ENCODE measurements at regions not wholly inside any gene's neighbourhood (a gene's known extent, or its start where the extent isn't known, plus 50 kb on each side); places are given as distances from the start of the nearest gene placed in this dataset.
"Not testable (repeated sequence)": the region's sequence is repeated elsewhere in the genome, so short reads cannot be mapped to it uniquely, and the experiment has no call there.

DNA sequence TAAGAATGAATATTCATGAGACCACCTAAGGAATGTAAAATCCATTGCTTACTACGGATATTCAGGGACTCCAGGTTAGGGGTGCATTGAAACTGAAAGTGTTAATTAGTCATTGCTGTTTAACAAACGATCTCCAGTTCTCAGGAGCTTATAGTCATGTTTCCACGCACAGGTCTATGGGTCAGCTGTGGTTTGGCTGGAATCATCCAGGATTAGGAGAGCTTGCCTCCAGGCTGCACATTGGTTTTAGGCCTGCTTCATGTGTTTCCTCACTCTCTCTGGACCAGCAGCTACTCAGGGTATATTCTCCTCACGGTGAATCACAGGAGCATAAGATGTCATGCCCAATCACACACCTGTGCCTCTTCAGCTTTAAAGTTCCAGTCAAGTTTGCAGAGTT, 98.9 kb downstream of the ATXN3L start:
- DNase-seq, result no peak

- no peak for DNase-seq
Observed at GRCh38 chrX:13219991-13220764, 99.7 kb downstream of the ATXN3L start.

- DNase-seq, result no peak
Observed at GRCh38 chrX:13218758-13219157, 101.1 kb downstream of the ATXN3L start.

GRCh38 chrX:13216139-13216538, 103.7 kb downstream of the ATXN3L start:
- DNase-seq, result no peak

- no peak for DNase-seq
Observed at GRCh38 chrX:13215729-13216128, 104.1 kb downstream of the ATXN3L start.

GRCh38 chrX:13212191-13212651, 107.6 kb downstream of the ATXN3L start:
- no peak for DNase-seq

DNA sequence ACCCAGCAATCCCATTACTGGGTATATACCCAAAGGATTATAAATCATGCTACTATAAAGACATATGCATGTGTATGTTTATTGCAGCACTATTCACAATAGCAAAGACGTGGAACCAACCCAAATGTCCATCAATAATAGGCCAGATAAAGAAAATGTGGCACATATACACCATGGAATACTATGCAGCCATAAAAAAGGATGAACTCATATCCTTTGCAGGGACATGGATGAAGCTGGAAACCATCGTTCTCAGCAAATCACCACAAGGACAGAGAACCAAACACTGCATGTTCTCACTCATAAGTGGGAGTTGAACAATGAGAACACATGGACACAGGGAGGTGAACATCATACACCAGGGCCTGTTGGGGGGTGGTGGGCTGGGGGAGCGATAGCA, 109.7 kb downstream of the ATXN3L start:
- not testable (repeated sequence) for DNase-seq

- DNase-seq, result not testable (repeated sequence)
Observed at GRCh38 chrX:13209704-13210103, 110.1 kb downstream of the ATXN3L start.

GRCh38 chrX:13208281-13208935, 111.4 kb downstream of the ATXN3L start:
- DNase-seq, result no peak

- DNase-seq, result no peak
Observed at GRCh38 chrX:13203271-13203670, 116.6 kb downstream of the ATXN3L start.

DNA sequence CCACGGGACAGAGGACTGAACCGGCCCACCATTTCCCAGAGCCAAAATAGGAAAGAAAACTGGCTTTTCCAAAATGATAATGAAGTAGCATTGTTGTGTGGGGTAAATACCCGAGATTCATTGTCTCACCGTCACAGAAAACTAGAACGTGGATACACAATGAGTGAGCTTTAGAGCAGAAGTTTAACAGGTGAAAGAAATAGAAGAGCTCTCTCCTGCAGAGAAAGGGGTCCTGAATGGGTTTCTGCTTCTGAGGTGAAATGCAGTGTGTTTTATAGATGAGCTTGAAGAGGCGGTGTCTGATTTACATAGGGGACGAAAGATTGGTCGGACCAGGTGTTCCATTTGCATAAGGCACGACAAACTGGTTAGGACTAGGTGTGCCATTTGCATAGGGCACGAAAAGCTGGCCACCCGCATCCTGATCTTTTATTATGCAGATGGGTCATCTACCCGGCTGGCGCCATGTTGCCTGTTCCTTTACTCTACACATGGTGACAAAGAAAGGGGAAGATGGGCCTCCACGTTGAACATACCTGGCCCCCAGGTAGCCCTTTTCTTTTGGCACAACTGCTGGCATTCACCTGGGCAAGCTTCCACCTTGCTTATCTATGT, 118.1 kb downstream of the ATXN3L start:
- DNase-seq, result no peak

DNA sequence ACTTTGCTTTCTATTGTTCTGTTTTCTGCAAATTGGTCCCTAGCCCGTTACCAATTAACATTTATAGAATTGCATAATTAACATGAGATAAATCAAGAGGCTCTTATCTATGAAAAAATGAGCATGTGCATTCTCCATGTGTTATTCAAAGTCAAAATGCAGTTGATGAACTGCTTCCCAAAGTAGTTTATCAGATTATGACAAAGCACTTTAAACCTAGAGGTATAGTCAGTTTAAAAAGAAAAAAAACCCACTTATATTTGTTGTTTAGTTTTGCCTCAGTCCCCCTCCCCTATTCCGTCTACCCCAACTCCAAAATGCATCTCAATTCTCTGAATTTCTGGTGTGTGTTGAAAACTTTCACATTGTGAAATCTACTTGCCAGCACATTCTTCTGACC, 119.5 kb downstream of the ATXN3L start:
- DNase-seq, result no peak

- no peak for DNase-seq
Observed at GRCh38 chrX:13198762-13199064, 121.1 kb downstream of the ATXN3L start.

DNA sequence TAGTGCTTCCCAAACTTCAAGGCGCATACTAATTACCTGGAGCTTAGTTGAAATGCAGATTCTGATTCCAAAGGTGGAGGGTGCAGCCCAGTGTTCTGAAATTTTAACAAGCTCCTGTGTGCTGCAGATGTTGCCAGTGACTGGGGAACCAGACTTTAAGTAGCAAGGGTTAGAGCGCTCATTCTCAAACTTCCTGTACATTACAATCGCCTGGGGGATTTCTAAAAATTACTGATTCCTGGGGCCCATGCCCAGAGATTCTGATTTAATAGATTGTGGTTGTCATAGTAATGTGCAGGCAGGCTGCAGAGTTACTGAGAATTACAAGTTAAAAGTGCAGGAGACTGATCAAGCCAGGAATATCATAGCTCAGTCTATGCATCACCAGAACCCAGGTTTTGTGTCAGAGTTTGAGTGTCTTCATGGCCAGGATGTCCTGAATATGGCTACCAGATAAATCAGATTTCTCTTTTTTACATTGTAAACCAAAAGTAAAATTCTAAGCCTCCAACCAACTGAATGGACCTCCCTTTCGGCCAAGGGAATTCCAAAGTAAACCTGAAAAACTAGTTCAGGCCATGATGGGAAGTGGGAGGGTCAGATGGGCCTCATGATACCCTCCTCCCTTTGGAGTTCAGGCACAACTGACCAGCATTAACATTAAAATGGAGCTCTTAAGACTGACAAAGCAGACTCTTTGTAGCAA, 121.6 kb downstream of the ATXN3L start:
- DNase-seq, result no peak

- DNase-seq, result no peak
Observed at GRCh38 chrX:13196782-13197181, 123.1 kb downstream of the ATXN3L start.

DNA sequence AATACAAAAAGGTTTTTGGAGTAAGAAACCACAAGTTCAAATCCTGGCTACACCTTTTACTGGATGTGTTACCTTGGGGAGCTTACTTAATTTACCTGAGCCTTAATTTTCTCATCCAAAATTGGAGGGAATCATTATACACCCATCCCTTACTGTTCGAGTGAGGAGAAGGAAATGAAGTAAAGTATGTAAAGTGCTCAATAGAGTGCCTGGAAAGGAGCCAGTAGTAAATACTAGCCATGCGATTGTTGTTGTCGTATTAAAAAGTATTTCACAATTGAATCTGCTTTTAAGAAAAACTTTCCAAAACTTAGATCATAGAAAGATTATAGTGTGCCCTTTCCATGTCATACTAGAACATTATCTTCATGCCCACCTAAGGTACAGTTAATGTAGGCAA, 124.5 kb downstream of the ATXN3L start:
- DNase-seq, result no peak

GRCh38 chrX:13194291-13195103, 125.4 kb downstream of the ATXN3L start:
- peak; percentile 72 for DNase-seq

DNA sequence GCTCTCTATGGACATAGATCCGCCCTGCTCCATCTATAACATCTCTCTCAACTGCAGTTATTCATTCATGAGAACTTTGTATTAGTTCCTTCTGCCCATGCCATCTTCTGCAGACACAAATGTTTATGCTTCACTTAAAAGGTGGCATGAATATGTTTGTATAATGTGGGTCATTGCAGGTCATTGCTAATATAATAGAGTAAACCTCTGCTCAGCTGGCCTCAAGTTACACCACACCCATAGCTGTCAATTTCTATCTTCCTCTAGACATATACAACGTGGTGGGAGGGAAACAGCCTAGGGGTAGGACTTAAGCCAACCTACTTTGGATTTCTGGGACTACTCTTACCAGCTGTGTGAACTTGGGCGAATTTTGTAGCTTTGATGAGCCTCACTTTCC, 129.8 kb downstream of the ATXN3L start:
- DNase-seq, result no peak

- DNase-seq, result no peak
Observed at GRCh38 chrX:13189380-13189779, 130.5 kb downstream of the ATXN3L start.

- no peak for DNase-seq
Observed at GRCh38 chrX:13188731-13189309, 131.0 kb downstream of the ATXN3L start.

DNA sequence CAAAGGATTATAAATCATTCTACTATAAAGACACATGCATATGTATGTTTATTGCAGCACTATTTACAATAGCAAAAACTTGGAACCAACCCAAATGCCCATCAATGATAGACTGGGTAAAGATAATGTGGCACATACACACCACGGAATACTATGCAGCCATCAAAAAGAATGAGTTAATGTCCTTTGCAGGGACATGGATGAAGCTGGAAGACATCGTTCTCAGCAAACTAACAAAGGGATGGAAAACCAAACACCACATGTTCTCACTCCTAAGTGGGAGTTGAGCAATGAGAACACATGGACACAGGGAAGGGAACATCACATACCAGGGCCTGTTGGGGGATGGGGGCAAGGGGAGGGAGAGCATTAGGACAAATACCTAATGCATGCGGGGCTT, 133.2 kb downstream of the ATXN3L start:
- DNase-seq, result not testable (repeated sequence)

DNA sequence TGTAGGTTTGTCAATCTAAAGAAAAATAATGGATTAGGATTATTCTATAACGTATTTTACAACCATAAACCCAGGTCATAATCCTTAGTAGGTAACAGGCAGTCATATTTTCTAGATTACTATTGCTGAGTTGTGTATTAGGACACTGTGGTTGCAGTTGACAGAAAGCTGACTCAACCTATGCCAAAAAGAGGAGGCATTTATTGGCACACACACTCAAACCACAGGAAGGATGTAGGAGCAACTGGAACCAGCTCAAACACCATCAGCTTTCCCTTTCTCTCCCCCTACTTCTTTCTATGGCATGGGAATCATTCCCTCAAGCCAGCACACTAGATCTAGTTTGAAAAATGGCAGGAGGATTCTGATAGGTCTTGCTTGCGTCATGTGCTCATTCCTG, 136.4 kb upstream of the FAM9C start:
- no peak for DNase-seq

All from NCI-H1105 (cell line).